HEK293 (cell line): ENCODE measurements at regions not wholly inside any gene's neighbourhood (a gene's known extent, or its start where the extent isn't known, plus 50 kb on each side); places are given as distances from the start of the nearest gene placed in this dataset.

Experiments used
- BCL11A ChIP-seq: fragments of 450-650 bp; formaldehyde crosslinking; IDR thresholded peaks from 2 replicates; pipeline ENCODE4 v1.5.1; 2016; ENCODE audit warnings: low read depth, missing biosample characterization, missing genetic modification characterization
- FEZF1 ChIP-seq: fragments of 450-650 bp; formaldehyde crosslinking; IDR thresholded peaks from 2 replicates; pipeline ENCODE4 v1.5.1; 2016; ENCODE audit warnings: missing biosample characterization, missing genetic modification characterization
- GFI1B ChIP-seq: fragments of 450-650 bp; formaldehyde crosslinking; IDR thresholded peaks from 2 replicates; pipeline ENCODE4 v1.5.1; 2016; ENCODE audit warnings: missing biosample characterization, missing genetic modification characterization
- GLIS2 ChIP-seq: fragments of 450-650 bp; formaldehyde crosslinking; IDR thresholded peaks from 2 replicates; pipeline ENCODE4 v1.5.1; 2016; ENCODE audit warnings: missing biosample characterization, missing genetic modification characterization
- KLF16 ChIP-seq: fragments of 450-650 bp; formaldehyde crosslinking; IDR thresholded peaks from 2 replicates; pipeline ENCODE4 v1.5.1; 2017; ENCODE audit warnings: missing biosample characterization, missing genetic modification characterization
- OVOL3 ChIP-seq: fragments of 450-650 bp; formaldehyde crosslinking; IDR thresholded peaks from 2 replicates; pipeline ENCODE4 v1.5.1; 2016; ENCODE audit warnings: missing biosample characterization, missing genetic modification characterization
- SCRT1 ChIP-seq: fragments of 450-650 bp; formaldehyde crosslinking; IDR thresholded peaks from 2 replicates; pipeline ENCODE4 v1.5.1; 2016; ENCODE audit warnings: missing biosample characterization, missing genetic modification characterization, borderline replicate concordance
- SCRT2 ChIP-seq: fragments of 450-650 bp; formaldehyde crosslinking; IDR thresholded peaks from 2 replicates; pipeline ENCODE4 v1.5.1; 2016; ENCODE audit warnings: missing biosample characterization, missing genetic modification characterization
- ZNF112 ChIP-seq: fragments of 450-650 bp; formaldehyde crosslinking; IDR thresholded peaks from 2 replicates; pipeline ENCODE4 v1.5.0; 2017; ENCODE audit warnings: missing biosample characterization, missing genetic modification characterization
- ZNF114 ChIP-seq: fragments of 450-650 bp; formaldehyde crosslinking; IDR thresholded peaks from 2 replicates; pipeline ENCODE4 v1.5.0; 2017; ENCODE audit warnings: missing biosample characterization, missing genetic modification characterization
- ZNF121 ChIP-seq: fragments of 450-650 bp; formaldehyde crosslinking; IDR thresholded peaks from 2 replicates; pipeline ENCODE4 v1.5.1; 2016; ENCODE audit warnings: missing biosample characterization, missing genetic modification characterization
- ZNF132 ChIP-seq: fragments of 450-650 bp; formaldehyde crosslinking; IDR thresholded peaks from 2 replicates; pipeline ENCODE4 v1.5.1; 2017; ENCODE audit warnings: missing biosample characterization, missing genetic modification characterization, borderline replicate concordance
- ZNF16 ChIP-seq: fragments of 450-650 bp; formaldehyde crosslinking; IDR thresholded peaks from 2 replicates; pipeline ENCODE4 v1.5.1; 2016; ENCODE audit warnings: low read depth, missing biosample characterization, missing genetic modification characterization
- ZNF311 ChIP-seq: fragments of 450-650 bp; formaldehyde crosslinking; IDR thresholded peaks from 2 replicates; pipeline ENCODE4 v1.5.1; 2017; ENCODE audit warnings: missing biosample characterization, missing genetic modification characterization, borderline replicate concordance
- ZNF324 ChIP-seq: fragments of 450-650 bp; formaldehyde crosslinking; IDR thresholded peaks from 2 replicates; pipeline ENCODE4 v1.5.1; 2016; ENCODE audit warnings: missing biosample characterization, missing genetic modification characterization
- ZNF501 ChIP-seq: fragments of 450-650 bp; formaldehyde crosslinking; IDR thresholded peaks from 2 replicates; pipeline ENCODE4 v1.5.1; 2016; ENCODE audit warnings: missing biosample characterization, missing genetic modification characterization
- ZNF560 ChIP-seq: fragments of 450-650 bp; formaldehyde crosslinking; IDR thresholded peaks from 2 replicates; pipeline ENCODE4 v1.5.1; 2017; ENCODE audit warnings: missing biosample characterization, missing genetic modification characterization, borderline replicate concordance
- ZNF596 ChIP-seq: fragments of 450-650 bp; IDR thresholded peaks from 2 replicates; pipeline ENCODE4 v1.5.0; 2018; ENCODE audit warnings: missing biosample characterization, mild to moderate bottlenecking, missing genetic modification characterization, moderate library complexity
- ZNF623 ChIP-seq: fragments of 450-650 bp; formaldehyde crosslinking; IDR thresholded peaks from 2 replicates; pipeline ENCODE4 v1.5.1; 2016; ENCODE audit warnings: missing biosample characterization, missing genetic modification characterization
- ZNF654 ChIP-seq: fragments of 450-650 bp; formaldehyde crosslinking; IDR thresholded peaks from 2 replicates; pipeline ENCODE4 v1.5.1; 2016; ENCODE audit warnings: low read depth, missing biosample characterization, missing genetic modification characterization
- ZNF664 ChIP-seq: fragments of 450-650 bp; formaldehyde crosslinking; IDR thresholded peaks from 2 replicates; pipeline ENCODE4 v1.5.1; 2016; ENCODE audit warnings: missing biosample characterization, missing genetic modification characterization
- ZNF707 ChIP-seq: fragments of 450-650 bp; formaldehyde crosslinking; IDR thresholded peaks from 2 replicates; pipeline ENCODE4 v1.5.1; 2016; ENCODE audit warnings: missing biosample characterization, missing genetic modification characterization
- ZNF747 ChIP-seq: fragments of 450-650 bp; formaldehyde crosslinking; IDR thresholded peaks from 2 replicates; pipeline ENCODE4 v1.5.1; 2016; ENCODE audit warnings: missing biosample characterization, missing genetic modification characterization
- ZNF76 ChIP-seq: fragments of 450-650 bp; formaldehyde crosslinking; IDR thresholded peaks from 2 replicates; pipeline ENCODE4; 2016; ENCODE audit warnings: low read depth, missing biosample characterization, missing genetic modification characterization, borderline replicate concordance
- TF ChIP-seq, protein P1 (sequence below): fragments of 450-650 bp; formaldehyde crosslinking; IDR thresholded peaks from 2 replicates; pipeline ENCODE4 v1.5.1; 2016; ENCODE audit warnings: missing biosample characterization, missing genetic modification characterization, borderline replicate concordance
- TF ChIP-seq, protein P2 (sequence below): fragments of 450-650 bp; formaldehyde crosslinking; IDR thresholded peaks from 2 replicates; pipeline ENCODE4; 2016; ENCODE audit warnings: missing biosample characterization, missing genetic modification characterization
- TF ChIP-seq, protein P3 (sequence below): fragments of 450-650 bp; formaldehyde crosslinking; IDR thresholded peaks from 2 replicates; pipeline ENCODE4 v1.5.1; 2016; ENCODE audit warnings: missing biosample characterization, missing genetic modification characterization
- TF ChIP-seq, protein P4 (sequence below): fragments of 450-650 bp; formaldehyde crosslinking; IDR thresholded peaks from 2 replicates; pipeline ENCODE4 v1.5.1; 2016; ENCODE audit warnings: missing biosample characterization, missing genetic modification characterization
- TF ChIP-seq, protein P5 (sequence below): fragments of 450-650 bp; formaldehyde crosslinking; IDR thresholded peaks from 2 replicates; pipeline ENCODE4 v1.5.1; 2016; ENCODE audit warnings: missing biosample characterization, missing genetic modification characterization
- TF ChIP-seq, protein P6 (sequence below): fragments of 450-650 bp; formaldehyde crosslinking; IDR thresholded peaks from 2 replicates; pipeline ENCODE4 v1.5.1; 2016; ENCODE audit warnings: missing biosample characterization, missing genetic modification characterization

DNA sequence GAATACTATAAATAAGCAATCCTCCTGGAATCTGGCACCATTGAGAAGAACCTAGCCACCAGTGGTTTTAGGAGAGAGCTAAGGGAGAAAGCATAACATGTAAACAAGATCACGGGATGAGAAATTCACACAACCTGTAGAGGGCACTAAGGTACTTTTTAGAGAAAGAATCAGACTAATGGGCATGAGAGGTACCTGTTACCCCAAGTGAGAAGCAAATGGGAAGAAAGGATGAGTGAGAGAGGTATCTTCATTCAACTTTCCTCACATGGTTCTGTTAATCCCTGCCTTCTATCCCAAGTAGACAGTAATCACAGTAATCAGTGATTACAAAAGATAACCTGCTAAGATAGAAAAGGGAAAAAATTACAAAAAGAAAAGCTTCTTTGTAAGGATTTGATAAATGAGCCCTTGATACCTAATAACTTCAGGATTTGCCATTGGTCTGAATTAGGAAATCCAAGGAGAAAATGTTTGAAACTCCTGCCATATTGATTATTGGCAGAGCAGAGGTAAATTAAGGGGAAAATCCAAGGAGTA is 251.1 kb upstream of the ADGRL2 start (continued):
- TF ChIP-seq ZNF324 (no peak), ZNF623 (tag by site-specific recombination) (no peak), ZNF501 (no peak), ZNF16 (tag by site-specific recombination) (no peak), ZNF654 (peak; percentile 72), ZNF114 (tag by site-specific recombination) (no peak), ZNF747 (no peak), GLIS2 (tag by site-specific recombination) (no peak), SCRT1 (tag by site-specific recombination) (peak; percentile 86), ZNF132 (no peak), ZNF121 (no peak), SCRT2 (tag by site-specific recombination) (peak; percentile 90), ZNF560 (tag by site-specific recombination) (no peak), ZNF707 (no peak), FEZF1 (tag by site-specific recombination) (no peak), KLF16 (no peak), ZNF596 (tag by site-specific recombination) (no peak), ZNF112 (tag by site-specific recombination) (no peak), OVOL3 (tag by site-specific recombination) (no peak), ZNF76 (tag by site-specific recombination) (no peak), ZNF311 (tag by site-specific recombination) (no peak), BCL11A (no peak), GFI1B (tag by site-specific recombination) (no peak), ZNF664 (tag by site-specific recombination) (no peak)
- TF ChIP-seq, protein P1, sequence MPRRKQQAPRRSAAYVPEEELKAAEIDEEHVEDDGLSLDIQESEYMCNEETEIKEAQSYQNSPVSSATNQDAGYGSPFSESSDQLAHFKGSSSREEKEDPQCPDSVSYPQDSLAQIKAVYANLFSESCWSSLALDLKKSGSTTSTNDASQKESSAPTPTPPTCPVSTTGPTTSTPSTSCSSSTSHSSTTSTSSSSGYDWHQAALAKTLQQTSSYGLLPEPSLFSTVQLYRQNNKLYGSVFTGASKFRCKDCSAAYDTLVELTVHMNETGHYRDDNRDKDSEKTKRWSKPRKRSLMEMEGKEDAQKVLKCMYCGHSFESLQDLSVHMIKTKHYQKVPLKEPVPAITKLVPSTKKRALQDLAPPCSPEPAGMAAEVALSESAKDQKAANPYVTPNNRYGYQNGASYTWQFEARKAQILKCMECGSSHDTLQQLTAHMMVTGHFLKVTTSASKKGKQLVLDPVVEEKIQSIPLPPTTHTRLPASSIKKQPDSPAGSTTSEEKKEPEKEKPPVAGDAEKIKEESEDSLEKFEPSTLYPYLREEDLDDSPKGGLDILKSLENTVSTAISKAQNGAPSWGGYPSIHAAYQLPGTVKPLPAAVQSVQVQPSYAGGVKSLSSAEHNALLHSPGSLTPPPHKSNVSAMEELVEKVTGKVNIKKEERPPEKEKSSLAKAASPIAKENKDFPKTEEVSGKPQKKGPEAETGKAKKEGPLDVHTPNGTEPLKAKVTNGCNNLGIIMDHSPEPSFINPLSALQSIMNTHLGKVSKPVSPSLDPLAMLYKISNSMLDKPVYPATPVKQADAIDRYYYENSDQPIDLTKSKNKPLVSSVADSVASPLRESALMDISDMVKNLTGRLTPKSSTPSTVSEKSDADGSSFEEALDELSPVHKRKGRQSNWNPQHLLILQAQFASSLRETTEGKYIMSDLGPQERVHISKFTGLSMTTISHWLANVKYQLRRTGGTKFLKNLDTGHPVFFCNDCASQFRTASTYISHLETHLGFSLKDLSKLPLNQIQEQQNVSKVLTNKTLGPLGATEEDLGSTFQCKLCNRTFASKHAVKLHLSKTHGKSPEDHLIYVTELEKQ (tag by site-specific recombination): no peak
- TF ChIP-seq, protein P2, sequence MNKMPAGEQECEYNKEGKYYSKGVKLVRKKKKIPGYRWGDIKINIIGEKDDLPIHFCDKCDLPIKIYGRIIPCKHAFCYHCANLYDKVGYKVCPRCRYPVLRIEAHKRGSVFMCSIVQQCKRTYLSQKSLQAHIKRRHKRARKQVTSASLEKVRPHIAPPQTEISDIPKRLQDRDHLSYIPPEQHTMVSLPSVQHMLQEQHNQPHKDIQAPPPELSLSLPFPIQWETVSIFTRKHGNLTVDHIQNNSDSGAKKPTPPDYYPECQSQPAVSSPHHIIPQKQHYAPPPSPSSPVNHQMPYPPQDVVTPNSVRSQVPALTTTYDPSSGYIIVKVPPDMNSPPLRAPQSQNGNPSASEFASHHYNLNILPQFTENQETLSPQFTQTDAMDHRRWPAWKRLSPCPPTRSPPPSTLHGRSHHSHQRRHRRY: no peak
- TF ChIP-seq, protein P3, sequence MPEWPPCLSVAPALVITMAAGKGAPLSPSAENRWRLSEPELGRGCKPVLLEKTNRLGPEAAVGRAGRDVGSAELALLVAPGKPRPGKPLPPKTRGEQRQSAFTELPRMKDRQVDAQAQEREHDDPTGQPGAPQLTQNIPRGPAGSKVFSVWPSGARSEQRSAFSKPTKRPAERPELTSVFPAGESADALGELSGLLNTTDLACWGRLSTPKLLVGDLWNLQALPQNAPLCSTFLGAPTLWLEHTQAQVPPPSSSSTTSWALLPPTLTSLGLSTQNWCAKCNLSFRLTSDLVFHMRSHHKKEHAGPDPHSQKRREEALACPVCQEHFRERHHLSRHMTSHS: no peak
- TF ChIP-seq, protein P4, sequence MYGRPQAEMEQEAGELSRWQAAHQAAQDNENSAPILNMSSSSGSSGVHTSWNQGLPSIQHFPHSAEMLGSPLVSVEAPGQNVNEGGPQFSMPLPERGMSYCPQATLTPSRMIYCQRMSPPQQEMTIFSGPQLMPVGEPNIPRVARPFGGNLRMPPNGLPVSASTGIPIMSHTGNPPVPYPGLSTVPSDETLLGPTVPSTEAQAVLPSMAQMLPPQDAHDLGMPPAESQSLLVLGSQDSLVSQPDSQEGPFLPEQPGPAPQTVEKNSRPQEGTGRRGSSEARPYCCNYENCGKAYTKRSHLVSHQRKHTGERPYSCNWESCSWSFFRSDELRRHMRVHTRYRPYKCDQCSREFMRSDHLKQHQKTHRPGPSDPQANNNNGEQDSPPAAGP (tag by site-specific recombination): no peak
- TF ChIP-seq, protein P5, sequence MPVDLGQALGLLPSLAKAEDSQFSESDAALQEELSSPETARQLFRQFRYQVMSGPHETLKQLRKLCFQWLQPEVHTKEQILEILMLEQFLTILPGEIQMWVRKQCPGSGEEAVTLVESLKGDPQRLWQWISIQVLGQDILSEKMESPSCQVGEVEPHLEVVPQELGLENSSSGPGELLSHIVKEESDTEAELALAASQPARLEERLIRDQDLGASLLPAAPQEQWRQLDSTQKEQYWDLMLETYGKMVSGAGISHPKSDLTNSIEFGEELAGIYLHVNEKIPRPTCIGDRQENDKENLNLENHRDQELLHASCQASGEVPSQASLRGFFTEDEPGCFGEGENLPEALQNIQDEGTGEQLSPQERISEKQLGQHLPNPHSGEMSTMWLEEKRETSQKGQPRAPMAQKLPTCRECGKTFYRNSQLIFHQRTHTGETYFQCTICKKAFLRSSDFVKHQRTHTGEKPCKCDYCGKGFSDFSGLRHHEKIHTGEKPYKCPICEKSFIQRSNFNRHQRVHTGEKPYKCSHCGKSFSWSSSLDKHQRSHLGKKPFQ: no peak
- TF ChIP-seq, protein P6, sequence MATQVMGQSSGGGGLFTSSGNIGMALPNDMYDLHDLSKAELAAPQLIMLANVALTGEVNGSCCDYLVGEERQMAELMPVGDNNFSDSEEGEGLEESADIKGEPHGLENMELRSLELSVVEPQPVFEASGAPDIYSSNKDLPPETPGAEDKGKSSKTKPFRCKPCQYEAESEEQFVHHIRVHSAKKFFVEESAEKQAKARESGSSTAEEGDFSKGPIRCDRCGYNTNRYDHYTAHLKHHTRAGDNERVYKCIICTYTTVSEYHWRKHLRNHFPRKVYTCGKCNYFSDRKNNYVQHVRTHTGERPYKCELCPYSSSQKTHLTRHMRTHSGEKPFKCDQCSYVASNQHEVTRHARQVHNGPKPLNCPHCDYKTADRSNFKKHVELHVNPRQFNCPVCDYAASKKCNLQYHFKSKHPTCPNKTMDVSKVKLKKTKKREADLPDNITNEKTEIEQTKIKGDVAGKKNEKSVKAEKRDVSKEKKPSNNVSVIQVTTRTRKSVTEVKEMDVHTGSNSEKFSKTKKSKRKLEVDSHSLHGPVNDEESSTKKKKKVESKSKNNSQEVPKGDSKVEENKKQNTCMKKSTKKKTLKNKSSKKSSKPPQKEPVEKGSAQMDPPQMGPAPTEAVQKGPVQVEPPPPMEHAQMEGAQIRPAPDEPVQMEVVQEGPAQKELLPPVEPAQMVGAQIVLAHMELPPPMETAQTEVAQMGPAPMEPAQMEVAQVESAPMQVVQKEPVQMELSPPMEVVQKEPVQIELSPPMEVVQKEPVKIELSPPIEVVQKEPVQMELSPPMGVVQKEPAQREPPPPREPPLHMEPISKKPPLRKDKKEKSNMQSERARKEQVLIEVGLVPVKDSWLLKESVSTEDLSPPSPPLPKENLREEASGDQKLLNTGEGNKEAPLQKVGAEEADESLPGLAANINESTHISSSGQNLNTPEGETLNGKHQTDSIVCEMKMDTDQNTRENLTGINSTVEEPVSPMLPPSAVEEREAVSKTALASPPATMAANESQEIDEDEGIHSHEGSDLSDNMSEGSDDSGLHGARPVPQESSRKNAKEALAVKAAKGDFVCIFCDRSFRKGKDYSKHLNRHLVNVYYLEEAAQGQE (tag by site-specific recombination): no peak
